ENCODE measurements at regions not wholly inside any gene's neighbourhood (a gene's known extent, or its start where the extent isn't known, plus 50 kb on each side); places are given as distances from the start of the nearest gene placed in this dataset.

DNA sequence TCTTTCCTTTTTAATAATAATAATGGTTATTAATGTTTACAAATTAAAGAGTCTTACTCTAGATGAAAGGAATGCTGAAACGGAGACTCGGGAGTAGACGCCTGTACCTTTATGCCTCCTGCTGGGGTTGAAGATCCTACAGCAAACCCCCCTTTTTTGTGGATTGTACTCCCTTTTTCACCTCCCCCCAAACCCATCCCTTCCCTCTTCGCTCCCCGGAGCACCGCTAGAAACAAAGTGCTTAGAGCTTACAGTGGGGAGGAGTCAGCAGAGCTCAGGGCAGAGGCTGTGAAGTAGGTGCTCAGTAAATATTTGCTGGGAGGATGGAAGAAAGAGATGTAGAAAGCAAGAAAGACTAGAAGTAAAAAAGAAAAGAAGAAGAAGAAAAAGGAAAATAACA, 169.7 kb downstream of the NXPE2 start:
- Histone ChIP-seq H3K27me3 (ENCODE audit: low read depth, low read length) (peaks cover 21% of the 10 kb centered on the region), H3K36me3 (replicated peaks; ENCODE audit: low read depth, low read length) (no peaks in the 10 kb centered on the region), H3K4me3 (ENCODE audit: low read length) (no peak overlapping the region)

DNA sequence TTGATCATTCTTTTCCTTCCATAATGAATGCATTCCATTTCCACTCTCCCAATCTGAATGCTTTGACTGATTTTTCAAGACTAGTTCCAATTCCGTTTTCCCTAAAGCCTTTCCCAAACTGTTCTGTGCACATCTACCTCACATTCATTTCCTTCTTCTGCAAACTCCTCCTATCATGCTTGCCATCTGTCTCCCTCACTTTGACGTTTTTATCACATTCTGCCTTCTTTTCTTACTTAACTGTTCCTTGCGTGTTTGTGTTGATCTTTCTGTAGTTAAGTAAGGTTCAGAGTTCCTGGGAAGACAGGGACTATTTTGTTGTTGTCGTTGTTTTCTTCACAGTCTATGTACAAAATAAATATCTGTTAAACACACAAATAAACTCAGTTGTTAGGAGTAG, 179.0 kb downstream of the NXPE2 start:
- H3K4me3 ChIP-seq (ENCODE audit: low read length), result no peak overlapping the region
- H3K36me3 ChIP-seq (replicated peaks; ENCODE audit: low read depth, low read length), result no peaks in the 10 kb centered on the region
- no peaks in the 10 kb centered on the region for H3K79me2 ChIP-seq (ENCODE audit: low read length)
- H3K4me2 ChIP-seq (ENCODE audit: low read length), result no peak overlapping the region
- H3K4me1 ChIP-seq (ENCODE audit: low read length), result no peaks in the 10 kb centered on the region
- H3K9ac ChIP-seq (ENCODE audit: low read length), result no peak overlapping the region
- TF ChIP-seq EZH2phosphoT487 (IDR thresholded peaks at IDR 0.05; ENCODE audit: low read depth), result no peak
- TF ChIP-seq, protein P1, sequence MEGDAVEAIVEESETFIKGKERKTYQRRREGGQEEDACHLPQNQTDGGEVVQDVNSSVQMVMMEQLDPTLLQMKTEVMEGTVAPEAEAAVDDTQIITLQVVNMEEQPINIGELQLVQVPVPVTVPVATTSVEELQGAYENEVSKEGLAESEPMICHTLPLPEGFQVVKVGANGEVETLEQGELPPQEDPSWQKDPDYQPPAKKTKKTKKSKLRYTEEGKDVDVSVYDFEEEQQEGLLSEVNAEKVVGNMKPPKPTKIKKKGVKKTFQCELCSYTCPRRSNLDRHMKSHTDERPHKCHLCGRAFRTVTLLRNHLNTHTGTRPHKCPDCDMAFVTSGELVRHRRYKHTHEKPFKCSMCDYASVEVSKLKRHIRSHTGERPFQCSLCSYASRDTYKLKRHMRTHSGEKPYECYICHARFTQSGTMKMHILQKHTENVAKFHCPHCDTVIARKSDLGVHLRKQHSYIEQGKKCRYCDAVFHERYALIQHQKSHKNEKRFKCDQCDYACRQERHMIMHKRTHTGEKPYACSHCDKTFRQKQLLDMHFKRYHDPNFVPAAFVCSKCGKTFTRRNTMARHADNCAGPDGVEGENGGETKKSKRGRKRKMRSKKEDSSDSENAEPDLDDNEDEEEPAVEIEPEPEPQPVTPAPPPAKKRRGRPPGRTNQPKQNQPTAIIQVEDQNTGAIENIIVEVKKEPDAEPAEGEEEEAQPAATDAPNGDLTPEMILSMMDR (IDR thresholded peaks at IDR 0.05; ENCODE audit: low read depth, low read length), result no peak
- no peak overlapping the region for H2AFZ ChIP-seq (ENCODE audit: low read depth, low read length)
- no peaks in the 10 kb centered on the region for H3K9me3 ChIP-seq (ENCODE audit: insufficient read depth, low read length)
- H3K27me3 ChIP-seq (ENCODE audit: low read depth, low read length), result peaks cover 11% of the 10 kb centered on the region; the same call in 1 of the 2 replicates
- no peak overlapping the region for H3K27ac ChIP-seq (ENCODE audit: low read length)
- no peaks in the 10 kb centered on the region for H4K20me1 ChIP-seq (ENCODE audit: insufficient read depth, low read length)

More for the DNA sequence above, 169.7 kb downstream of the NXPE2 start:
- TF ChIP-seq, protein P1 (IDR thresholded peaks at IDR 0.05; ENCODE audit: low read depth, low read length), result no peak
- no peak for TF ChIP-seq EZH2phosphoT487 (IDR thresholded peaks at IDR 0.05; ENCODE audit: low read depth)
- H4K20me1 ChIP-seq (ENCODE audit: insufficient read depth, low read length), result no peaks in the 10 kb centered on the region
- H3K79me2 ChIP-seq (ENCODE audit: low read length), result no peaks in the 10 kb centered on the region
- H3K4me1 ChIP-seq (ENCODE audit: low read length), result no peaks in the 10 kb centered on the region
- no peak overlapping the region for H3K4me2 ChIP-seq (ENCODE audit: low read length)
- H2AFZ ChIP-seq (ENCODE audit: low read depth, low read length), result no peak overlapping the region
- H3K27ac ChIP-seq (ENCODE audit: low read length), result no peak overlapping the region
- no peaks in the 10 kb centered on the region for H3K9me3 ChIP-seq (ENCODE audit: insufficient read depth, low read length)
- H3K9ac ChIP-seq (ENCODE audit: low read length), result no peak overlapping the region

DNA sequence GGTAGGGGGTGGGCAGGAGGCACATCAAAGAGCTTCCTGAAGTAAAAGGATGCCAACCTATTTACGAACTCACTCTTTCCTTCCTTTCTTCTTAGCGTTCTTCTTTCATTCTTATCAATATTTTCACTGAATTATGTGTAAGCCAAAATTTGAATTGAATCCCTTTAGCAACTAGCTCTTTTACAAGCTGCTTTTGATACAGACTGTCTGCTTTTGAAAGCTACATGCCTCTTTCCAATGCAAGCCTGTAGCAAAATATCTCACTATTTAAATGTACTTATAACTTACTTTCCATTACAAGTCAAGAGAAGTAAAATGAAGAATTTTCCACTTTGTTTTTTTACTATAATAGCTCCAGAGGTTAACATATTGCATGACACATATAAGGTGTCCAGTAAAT, 186.6 kb downstream of the NXPE2 start:
- no peaks in the 10 kb centered on the region for H3K9me3 ChIP-seq (ENCODE audit: insufficient read depth, low read length)
- no peak overlapping the region for H2AFZ ChIP-seq (ENCODE audit: low read depth, low read length)
- no peak overlapping the region for H3K27ac ChIP-seq (ENCODE audit: low read length)
- TF ChIP-seq, protein P1 (IDR thresholded peaks at IDR 0.05; ENCODE audit: low read depth, low read length), result no peak
- TF ChIP-seq EZH2phosphoT487 (IDR thresholded peaks at IDR 0.05; ENCODE audit: low read depth), result no peak
- no peak overlapping the region for H3K4me2 ChIP-seq (ENCODE audit: low read length)
- H3K36me3 ChIP-seq (replicated peaks; ENCODE audit: low read depth, low read length), result no peaks in the 10 kb centered on the region
- peaks cover 18% of the 10 kb centered on the region; the same call in 1 of the 2 replicates for H3K27me3 ChIP-seq (ENCODE audit: low read depth, low read length)
- no peaks in the 10 kb centered on the region for H3K79me2 ChIP-seq (ENCODE audit: low read length)
- no peak overlapping the region for H3K4me3 ChIP-seq (ENCODE audit: low read length)
- H3K4me1 ChIP-seq (ENCODE audit: low read length), result no peaks in the 10 kb centered on the region
- H4K20me1 ChIP-seq (ENCODE audit: insufficient read depth, low read length), result no peaks in the 10 kb centered on the region
- no peak overlapping the region for H3K9ac ChIP-seq (ENCODE audit: low read length)

- H3K27me3 ChIP-seq (ENCODE audit: low read depth, low read length), result no peaks in the 10 kb centered on the region
- H3K4me1 ChIP-seq (ENCODE audit: low read length), result no peaks in the 10 kb centered on the region
- H3K9ac ChIP-seq (ENCODE audit: low read length), result no peak overlapping the region
- H3K4me3 ChIP-seq (ENCODE audit: low read length), result no peak overlapping the region
- no peak for TF ChIP-seq EZH2phosphoT487 (IDR thresholded peaks at IDR 0.05; ENCODE audit: low read depth)
- TF ChIP-seq, protein P1 (IDR thresholded peaks at IDR 0.05; ENCODE audit: low read depth, low read length), result no peak
- H3K27ac ChIP-seq (ENCODE audit: low read length), result no peak overlapping the region
- no peak overlapping the region for H2AFZ ChIP-seq (ENCODE audit: low read depth, low read length)
- H3K79me2 ChIP-seq (ENCODE audit: low read length), result no peaks in the 10 kb centered on the region
- H3K36me3 ChIP-seq (replicated peaks; ENCODE audit: low read depth, low read length), result no peaks in the 10 kb centered on the region
- H4K20me1 ChIP-seq (ENCODE audit: insufficient read depth, low read length), result no peaks in the 10 kb centered on the region
- no peak overlapping the region for H3K4me2 ChIP-seq (ENCODE audit: low read length)
- no peaks in the 10 kb centered on the region for H3K9me3 ChIP-seq (ENCODE audit: insufficient read depth, low read length)
These were observed 197.9 kb downstream of the NXPE2 start for GRCh38 chr11:114876234-114876633.
